GM12878 (cell line): ENCODE measurements at regions not wholly inside any gene's neighbourhood (a gene's known extent, or its start where the extent isn't known, plus 50 kb on each side); places are given as distances from the start of the nearest gene placed in this dataset.

Source experiments
- PKNOX1 ChIP-seq: fragments of 450-650 bp; IDR thresholded peaks from 2 replicates; pipeline ENCODE4 v1.6.1; 2016; ENCODE audit warnings: mild to moderate bottlenecking
- POLR2AphosphoS2 ChIP-seq: IDR thresholded peaks from 2 replicates; pipeline ENCODE4 v1.6.1; 2011; ENCODE audit warnings: low read depth, mild to moderate bottlenecking, low read length, improper control_type of control experiment, moderate library complexity
- SIX5 ChIP-seq: IDR thresholded peaks from 2 replicates; pipeline ENCODE4 v1.6.1; 2011; ENCODE audit warnings: mild to moderate bottlenecking, low read depth, low read length, moderate library complexity; ENCODE audit not compliant: severe bottlenecking
- ZBTB33 ChIP-seq: fragments of 450-650 bp; IDR thresholded peaks from 2 replicates; pipeline ENCODE4 v1.6.1; 2017; ENCODE audit warnings: mild to moderate bottlenecking
- ZBTB40 ChIP-seq: fragments of 450-650 bp; IDR thresholded peaks from 2 replicates; pipeline ENCODE4 v1.6.1; 2016; ENCODE audit warnings: mild to moderate bottlenecking, moderate library complexity, borderline replicate concordance

GRCh38 chr12:103073630-103074029, 116.2 kb downstream of the ASCL1 start (continued):
- TF ChIP-seq ZBTB40 (no peak), SIX5 (no peak), PKNOX1 (no peak), POLR2AphosphoS2 (no peak), ZBTB33 (no peak)
